ENCODE measurements at regions not wholly inside any gene's neighbourhood (a gene's known extent, or its start where the extent isn't known, plus 50 kb on each side); places are given as distances from the start of the nearest gene placed in this dataset.

GRCh38 chr11:70892889-70893288 is 359.5 kb downstream of the SHANK2 start:
- no peaks in the 10 kb centered on the region for H3K9me3 ChIP-seq
- no peaks in the 10 kb centered on the region for H3K9me2 ChIP-seq
- no peaks in the 10 kb centered on the region for H3K36me3 ChIP-seq (replicated peaks in 1 of 2; ENCODE audit: control insufficient read depth in 1 of 2, insufficient read depth in 2 of 2, low read length in 1 of 2)
- no peaks in the 10 kb centered on the region for H3F3A ChIP-seq (replicated peaks; ENCODE audit: insufficient read depth)
- H3K4me2 ChIP-seq = no peak overlapping the region
- ChIA-PET CTCF (no interaction called here), POLR2A (no interaction called here)
- no peak for DNase-seq
- H2AFZ ChIP-seq (ENCODE audit: low read depth) = no peak overlapping the region
- no peaks in the 10 kb centered on the region for H4K20me1 ChIP-seq (ENCODE audit: insufficient read depth)
- H3K79me2 ChIP-seq (ENCODE audit: insufficient read depth) = no peaks in the 10 kb centered on the region
- H3K27me3 ChIP-seq (ENCODE audit: insufficient read depth) = no peaks in the 10 kb centered on the region
- no peak overlapping the region for H3K27ac ChIP-seq (ENCODE audit: low read depth in 2 of 2, low read length in 1 of 2)
- no peak overlapping the region for H3K9ac ChIP-seq
- no peaks in the 10 kb centered on the region for H3K4me1 ChIP-seq (ENCODE audit: control insufficient read depth in 1 of 2, insufficient read depth in 2 of 2, low read depth in 1 of 2, low read length in 1 of 2)
- no peak overlapping the region for H3K4me3 ChIP-seq (ENCODE audit: low read depth in 2 of 2, low read length in 1 of 2)
- WGBS (ENCODE audit: low lambda C conversion rate) = 34% methylated on average over 5 of the region's 5 CpGs
- TF ChIP-seq FOXJ3 (CRISPR knock-in tag; IDR thresholded peaks at IDR 0.05) (no peak), USF1 (IDR thresholded peaks at IDR 0.05; ENCODE audit: borderline replicate concordance, low read depth) (no peak), CHD2 (IDR thresholded peaks at IDR 0.05; ENCODE audit: low read length, partially characterized antibody) (no peak), FOSL2 (IDR thresholded peaks at IDR 0.05; ENCODE audit: borderline replicate concordance, low read depth) (no peak), REST (IDR thresholded peaks at IDR 0.05; ENCODE audit: low read depth, low read length) (no peak), EZH2phosphoT487 (IDR thresholded peaks at IDR 0.05; ENCODE audit: borderline replicate concordance, low read depth) (no peak), TAF1 (IDR thresholded peaks at IDR 0.05; ENCODE audit: borderline replicate concordance, low read depth, low read length) (no peak), IRF3 (IDR thresholded peaks at IDR 0.05; ENCODE audit: low read depth, low read length) (no peak), YY1 (IDR thresholded peaks at IDR 0.05; ENCODE audit: low read depth) (no peak), NFIC (IDR thresholded peaks at IDR 0.05; ENCODE audit: borderline replicate concordance) (no peak)

GRCh38 chr11:70894566-70895365 is 357.6 kb downstream of the SHANK2 start:
- no peaks in the 10 kb centered on the region for H3K79me2 ChIP-seq (ENCODE audit: insufficient read depth)
- no peaks in the 10 kb centered on the region for H3K27me3 ChIP-seq (ENCODE audit: insufficient read depth)
- no peaks in the 10 kb centered on the region for H4K20me1 ChIP-seq (ENCODE audit: insufficient read depth)
- H3K4me3 ChIP-seq (ENCODE audit: low read depth in 2 of 2, low read length in 1 of 2) = no peak overlapping the region
- H3K36me3 ChIP-seq (replicated peaks in 1 of 2; ENCODE audit: control insufficient read depth in 1 of 2, insufficient read depth in 2 of 2, low read length in 1 of 2) = no peaks in the 10 kb centered on the region
- DNase-seq = no peak
- H3K27ac ChIP-seq (ENCODE audit: low read depth in 2 of 2, low read length in 1 of 2) = no peak overlapping the region
- no peak overlapping the region for H3K9ac ChIP-seq
- no peaks in the 10 kb centered on the region for H3F3A ChIP-seq (replicated peaks; ENCODE audit: insufficient read depth)
- no peak overlapping the region for H2AFZ ChIP-seq (ENCODE audit: low read depth)
- H3K9me3 ChIP-seq = no peaks in the 10 kb centered on the region
- no peak overlapping the region for H3K4me2 ChIP-seq
- CTCF ChIA-PET = no interaction called here
- POLR2A ChIA-PET = no interaction called here
- TF ChIP-seq SMC3 (IDR thresholded peaks at IDR 0.05; ENCODE audit: low read depth, low read length) (no peak), IRF3 (IDR thresholded peaks at IDR 0.05; ENCODE audit: low read depth, low read length) (no peak), RCOR1 (IDR thresholded peaks at IDR 0.05; ENCODE audit: low read length) (no peak), RXRA (IDR thresholded peaks at IDR 0.05; ENCODE audit: borderline replicate concordance, low read depth) (no peak), FOXJ3 (CRISPR knock-in tag; IDR thresholded peaks at IDR 0.05) (no peak), SIN3A (IDR thresholded peaks at IDR 0.05; ENCODE audit: borderline replicate concordance, low read depth, low read length) (no peak)
- 49% methylated on average over 20 of the region's 20 CpGs for WGBS (ENCODE audit: low lambda C conversion rate)
- H3K9me2 ChIP-seq = no peaks in the 10 kb centered on the region
- H3K4me1 ChIP-seq (ENCODE audit: control insufficient read depth in 1 of 2, insufficient read depth in 2 of 2, low read depth in 1 of 2, low read length in 1 of 2) = no peaks in the 10 kb centered on the region

Measured in SK-N-SH (cell line).